ENCODE measurements at regions not wholly inside any gene's neighbourhood (a gene's known extent, or its start where the extent isn't known, plus 50 kb on each side); places are given as distances from the start of the nearest gene placed in this dataset.

DNA sequence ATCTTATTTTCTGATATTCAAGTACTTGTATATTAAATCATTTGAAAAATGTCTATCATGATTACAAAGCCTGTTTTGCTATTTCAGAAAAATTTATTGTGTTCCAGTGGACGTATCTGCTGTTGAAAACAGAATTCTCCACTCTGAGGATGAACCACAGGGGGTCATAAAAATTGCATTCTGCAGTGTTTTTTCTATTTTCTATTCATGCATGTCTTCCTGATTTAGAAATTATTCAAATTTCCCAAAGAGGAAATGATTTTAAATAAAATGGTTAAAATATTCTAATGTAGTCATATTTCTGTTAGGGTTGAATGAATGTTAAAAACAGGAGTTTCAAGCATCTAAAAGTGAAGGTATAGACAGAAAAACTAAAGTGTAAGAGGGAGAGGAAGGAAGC lies 111.5 kb upstream of the ANKRD55 start:
- H3K36me3 Mint-ChIP-seq (ENCODE audit: insufficient read depth in 1 of 3, low read depth in 3 of 3), result no peaks in the 10 kb centered on the region
- H3K4me1 Mint-ChIP-seq, result no peaks in the 10 kb centered on the region
- Histone ChIP-seq H3K79me1 (ENCODE audit: insufficient read depth, low read depth, low read length, poor library complexity, severe bottlenecking) (no peaks in the 10 kb centered on the region), H3K56ac (ENCODE audit: insufficient read length, low read depth, low read length) (no peak overlapping the region), H3K9me3 (ENCODE audit: control insufficient read depth, low read depth, low read length) (no peaks in the 10 kb centered on the region), H3K79me2 (ENCODE audit: insufficient read depth, low read length) (no peaks in the 10 kb centered on the region), H2AK5ac (ENCODE audit: insufficient read length, low read length) (no peak overlapping the region), H4K8ac (replicated peaks; ENCODE audit: insufficient read length, low read depth, low read length) (no peak overlapping the region), H3T11ph (ENCODE audit: low read length) (no peak overlapping the region), H2BK5ac (ENCODE audit: insufficient read length, low read length) (no peak overlapping the region), H2BK15ac (ENCODE audit: low read depth, low read length) (no peak overlapping the region), H3K4me1 (ENCODE audit: insufficient read depth, low read length) (no peaks in the 10 kb centered on the region), H4K5ac (ENCODE audit: insufficient read length, low read depth, low read length) (no peak overlapping the region), H2BK12ac (ENCODE audit: insufficient read length, low read depth, low read length) (no peak overlapping the region), H3K9ac (ENCODE audit: extremely low read depth, insufficient read length, low read length) (no peak overlapping the region), H3K23me2 (ENCODE audit: insufficient read length, low read depth, low read length, poor library complexity, severe bottlenecking) (no peaks in the 10 kb centered on the region), H3K4ac (ENCODE audit: low read depth, low read length) (no peak overlapping the region), H2BK20ac (ENCODE audit: low read depth, low read length, poor library complexity, severe bottlenecking) (no peak overlapping the region), H4K20me1 (ENCODE audit: control insufficient read depth, insufficient read depth, insufficient read length) (no peaks in the 10 kb centered on the region), H3K4me2 (ENCODE audit: insufficient read depth, insufficient read length, low read length) (no peak overlapping the region), H4K91ac (ENCODE audit: insufficient read length, low read depth, low read length) (no peak overlapping the region), H2AFZ (ENCODE audit: low read length) (no peak overlapping the region), H3K18ac (ENCODE audit: insufficient read length, low read depth, low read length) (no peak overlapping the region), H3K14ac (ENCODE audit: insufficient read depth, low read length) (no peak overlapping the region), H2BK120ac (ENCODE audit: low read depth, low read length, poor library complexity, severe bottlenecking) (no peak overlapping the region), H3K27me3 (ENCODE audit: insufficient read depth, low read length) (no peaks in the 10 kb centered on the region), H3K23ac (ENCODE audit: insufficient read length, low read depth, low read length) (no peak overlapping the region), H3K27ac (ENCODE audit: insufficient read length, low read depth, low read length) (no peak overlapping the region)
- no peak for DNase-seq
- H3K9me3 Mint-ChIP-seq, result peaks cover 0 to 4% of the 10 kb centered on the region in 2 experiments; a peak in 2 of 5 replicates
- no peak overlapping the region for H3K4me3 Mint-ChIP-seq
- no peak overlapping the region for H3K27ac Mint-ChIP-seq
- H3K27me3 Mint-ChIP-seq (ENCODE audit: low read depth), result no peaks in the 10 kb centered on the region
- WGBS (ENCODE audit: extremely low coverage, insufficient read length, low lambda C conversion rate), result no CpG with 5 or more reads among the region's 1 CpG
- TF ChIP-seq, protein P1, sequence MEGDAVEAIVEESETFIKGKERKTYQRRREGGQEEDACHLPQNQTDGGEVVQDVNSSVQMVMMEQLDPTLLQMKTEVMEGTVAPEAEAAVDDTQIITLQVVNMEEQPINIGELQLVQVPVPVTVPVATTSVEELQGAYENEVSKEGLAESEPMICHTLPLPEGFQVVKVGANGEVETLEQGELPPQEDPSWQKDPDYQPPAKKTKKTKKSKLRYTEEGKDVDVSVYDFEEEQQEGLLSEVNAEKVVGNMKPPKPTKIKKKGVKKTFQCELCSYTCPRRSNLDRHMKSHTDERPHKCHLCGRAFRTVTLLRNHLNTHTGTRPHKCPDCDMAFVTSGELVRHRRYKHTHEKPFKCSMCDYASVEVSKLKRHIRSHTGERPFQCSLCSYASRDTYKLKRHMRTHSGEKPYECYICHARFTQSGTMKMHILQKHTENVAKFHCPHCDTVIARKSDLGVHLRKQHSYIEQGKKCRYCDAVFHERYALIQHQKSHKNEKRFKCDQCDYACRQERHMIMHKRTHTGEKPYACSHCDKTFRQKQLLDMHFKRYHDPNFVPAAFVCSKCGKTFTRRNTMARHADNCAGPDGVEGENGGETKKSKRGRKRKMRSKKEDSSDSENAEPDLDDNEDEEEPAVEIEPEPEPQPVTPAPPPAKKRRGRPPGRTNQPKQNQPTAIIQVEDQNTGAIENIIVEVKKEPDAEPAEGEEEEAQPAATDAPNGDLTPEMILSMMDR (conservative IDR thresholded peaks at IDR 0.05), result no peak

Measured in H9 (cell line).